IMR-90 (cell line): ENCODE measurements at regions not wholly inside any gene's neighbourhood (a gene's known extent, or its start where the extent isn't known, plus 50 kb on each side); places are given as distances from the start of the nearest gene placed in this dataset.

Source experiments
- ATAC-seq: fragments of 200-7000 bp; cut with Tn5 transposase; 2 replicates; pipeline ENCODE4 v1.9.1; 2020; ENCODE audit warnings: low read depth, mild to moderate bottlenecking, moderate library complexity
- BruUV-seq: library from RNA; stranded (reverse); fragments of 400-500 nt; replicated peaks from 2 replicates; lab custom pipeline; 2021; lab: Mats Ljungman, UMichigan
- CTCF ChIA-PET: fragments of 300-600 bp; formaldehyde crosslinking; extraction: SDS; loops from one replicate; lab custom pipeline; 2021; ENCODE audit warnings: antibody characterized with exemption; lab: Yijun Ruan, JAX
- POLR2A ChIA-PET: fragments of 300-600 bp; sonication (Branson Sonifier 250); formaldehyde crosslinking; loops from one replicate; lab custom pipeline; 2022; ENCODE audit warnings: antibody characterized with exemption; ENCODE audit not compliant: unreplicated experiment; lab: Charles Lee
- DNase-seq: peaks from one replicate; pipeline ENCODE4 v3.0.0; 2013
- H2AFZ ChIP-seq: replicated peaks from 2 replicates; pipeline ENCODE3; 2013; ENCODE audit warnings: low read length, mild to moderate bottlenecking; ENCODE audit not compliant: poor library complexity
- H2AK5ac ChIP-seq: 2 replicates; pipeline ENCODE4 v1.6.1; 2013; ENCODE audit warnings: low read depth, low read length, inconsistent platforms
- H2AK9ac ChIP-seq: replicated peaks from 2 replicates; pipeline ENCODE3; 2013; ENCODE audit warnings: mild to moderate bottlenecking, low read depth, low read length, moderate library complexity; ENCODE audit not compliant: poor library complexity
- H2BK120ac ChIP-seq: 2 replicates; pipeline ENCODE4 v1.6.1; 2013; ENCODE audit warnings: low read depth, low read length, inconsistent platforms
- H2BK15ac ChIP-seq: 3 replicates; pipeline ENCODE4 v1.6.1; 2013; ENCODE audit warnings: low read depth, low read length, inconsistent platforms
- H2BK20ac ChIP-seq: 2 replicates; pipeline ENCODE4 v1.6.1; 2013; ENCODE audit warnings: low read depth, mild to moderate bottlenecking, inconsistent platforms, low read length, moderate library complexity
- H2BK5ac ChIP-seq: 2 replicates; pipeline ENCODE4 v1.6.1; 2013; ENCODE audit warnings: mild to moderate bottlenecking, low read depth, low read length, inconsistent platforms; ENCODE audit not compliant: poor library complexity, severe bottlenecking
- H3K14ac ChIP-seq: replicated peaks from 2 replicates; pipeline ENCODE4 v1.6.1; 2013; ENCODE audit warnings: low read depth, low read length, inconsistent platforms
- H3K18ac ChIP-seq: 2 replicates; pipeline ENCODE4 v1.6.1; 2013; ENCODE audit warnings: low read depth, low read length, control low read depth
- H3K23ac ChIP-seq: 2 replicates; pipeline ENCODE4 v1.6.1; 2013; ENCODE audit warnings: low read depth, low read length, inconsistent platforms
- H3K27ac ChIP-seq: 2 replicates; pipeline ENCODE4 v1.5.1; 2013; ENCODE audit warnings: mild to moderate bottlenecking, control low read depth, low read length; ENCODE audit not compliant: insufficient read depth
- H3K27me3 ChIP-seq: 2 replicates; pipeline ENCODE4 v1.6.1; 2013; ENCODE audit warnings: low read length; ENCODE audit not compliant: control insufficient read depth, insufficient read depth
- H3K36me3 ChIP-seq: 2 replicates; pipeline ENCODE4 v1.6.1; 2013; ENCODE audit warnings: low read length, mixed read lengths; ENCODE audit not compliant: control insufficient read depth, insufficient read depth
- H3K4ac ChIP-seq: 2 replicates; pipeline ENCODE4 v1.6.1; 2013; ENCODE audit warnings: low read depth, low read length, inconsistent platforms
- H3K4me1 ChIP-seq: 2 replicates; pipeline ENCODE4 v1.6.1; 2013; ENCODE audit warnings: low read length, mixed read lengths; ENCODE audit not compliant: control insufficient read depth, insufficient read depth
- H3K4me2 ChIP-seq: 2 replicates; pipeline ENCODE4 v1.6.1; 2013; ENCODE audit warnings: low read depth, mild to moderate bottlenecking, control low read depth, low read length, moderate library complexity
- H3K4me3 ChIP-seq: 2 replicates; pipeline ENCODE4 v1.5.1; 2013; ENCODE audit warnings: low read depth, mild to moderate bottlenecking, control low read depth, low read length, moderate library complexity; ENCODE audit not compliant: insufficient read depth
- H3K56ac ChIP-seq: 2 replicates; pipeline ENCODE4 v1.6.1; 2013; ENCODE audit warnings: low read length, inconsistent platforms; ENCODE audit not compliant: insufficient read depth; ENCODE audit errors: extremely low read depth
- H3K79me1 ChIP-seq, 2 experiments: 2 replicates each; pipeline ENCODE4 v1.6.1; 2013; ENCODE audit warnings: low read length in 2 of 2, inconsistent platforms in 1 of 2, low read depth in 1 of 2
- H3K9ac ChIP-seq: 2 replicates; pipeline ENCODE4 v1.6.1; 2013; ENCODE audit warnings: low read depth, low read length, control low read depth
- H3K9me1 ChIP-seq: 2 replicates; pipeline ENCODE4 v1.6.1; 2013; ENCODE audit warnings: low read length, inconsistent platforms; ENCODE audit not compliant: insufficient read depth
- H3K9me3 ChIP-seq: 2 replicates; pipeline ENCODE4 v1.6.1; 2013; ENCODE audit warnings: low read length; ENCODE audit not compliant: control insufficient read depth, insufficient read depth
- H4K20me1 ChIP-seq: 2 replicates; pipeline ENCODE4 v1.6.1; 2013; ENCODE audit warnings: low read length, inconsistent platforms; ENCODE audit not compliant: insufficient read depth
- H4K5ac ChIP-seq: 2 replicates; pipeline ENCODE4 v1.6.1; 2013; ENCODE audit warnings: mild to moderate bottlenecking, low read depth, low read length, control low read depth
- H4K8ac ChIP-seq, 2 experiments: 2 replicates each; pipeline ENCODE4 v1.6.1; 2013; ENCODE audit warnings: low read depth in 2 of 2, low read length in 2 of 2, control low read depth in 1 of 2, inconsistent platforms in 1 of 2
- H4K91ac ChIP-seq: 2 replicates; pipeline ENCODE4 v1.6.1; 2013; ENCODE audit warnings: low read depth, low read length, inconsistent platforms; ENCODE audit not compliant: insufficient read depth
- SMC3 ChIP-seq: fragments of 150-350 bp; IDR thresholded peaks from 2 replicates; pipeline ENCODE4 v1.6.1; 2016; ENCODE audit warnings: low read depth, mild to moderate bottlenecking, antibody characterized with exemption, low read length, moderate library complexity
- dilution Hi-C: fragments of 300-500 bp; cut with HindIII; formaldehyde crosslinking; loops from one replicate; pipeline ENCODE4 v1.14.3; 2018; ENCODE audit warnings: low sequenced_read_pairs; ENCODE audit not compliant: unreplicated experiment
- in situ Hi-C: fragments of 300-500 bp; cut with MboI; formaldehyde crosslinking; loops from 3 replicates; pipeline ENCODE4 v1.14.3; 2019; ENCODE audit warnings: low sequenced_read_pairs, inconsistent platforms, mixed read lengths
- intact Hi-C: fragments of 100-400 bp; cut with micrococcal nuclease; formaldehyde crosslinking; loops from 2 replicates; pipeline ENCODE4 v1.10.0; 2022

DNA sequence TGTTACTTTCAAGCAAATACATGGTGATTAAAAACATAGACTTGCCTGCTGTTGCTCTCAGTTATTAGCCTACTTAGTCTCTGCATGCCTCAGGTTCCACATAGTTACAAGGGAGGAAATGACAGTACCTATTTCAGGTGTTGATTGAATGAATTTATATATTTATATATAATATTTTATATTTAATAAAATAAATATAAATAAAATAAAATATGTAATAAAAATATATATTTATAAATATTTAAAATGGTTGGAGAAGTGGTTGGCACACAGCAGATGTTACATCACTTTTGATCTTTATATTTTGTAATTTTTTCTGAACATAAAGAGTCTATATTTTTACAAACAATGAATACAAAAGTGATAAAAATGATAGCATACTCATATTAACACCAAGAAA is 716.0 kb upstream of the EYS start:
- POLR2A ChIA-PET = no interaction called here
- no peak overlapping the region for H4K8ac ChIP-seq
- H3K4me1 ChIP-seq = no peaks in the 10 kb centered on the region
- H3K14ac ChIP-seq = no peak overlapping the region
- H3K56ac ChIP-seq = no peak overlapping the region
- no peaks in the 10 kb centered on the region for H3K27me3 ChIP-seq
- ATAC-seq (no peak), DNase-seq (no peak)
- H2BK15ac ChIP-seq = no peak overlapping the region
- no peak overlapping the region for H2BK5ac ChIP-seq
- no peak overlapping the region for H3K23ac ChIP-seq
- H2BK120ac ChIP-seq = no peak overlapping the region
- H2AFZ ChIP-seq = no peak overlapping the region
- H2BK20ac ChIP-seq = no peak overlapping the region
- intact Hi-C loops (no loop called here), dilution Hi-C loops (no loop called here), in situ Hi-C loops (no loop called here)
- no TSS peak for BruUV-seq
- no peak overlapping the region for H3K27ac ChIP-seq
- 0 out of 2 replicates have a peak, but pooled peaks cover 2% of the 10 kb centered on the region for H3K9me3 ChIP-seq
- no peak overlapping the region for H3K18ac ChIP-seq
- H3K79me1 ChIP-seq = no peaks in the 10 kb centered on the region
- no peaks in the 10 kb centered on the region for H3K9me1 ChIP-seq
- no peak overlapping the region for H2AK5ac ChIP-seq
- no peak overlapping the region for H3K9ac ChIP-seq
- H3K4ac ChIP-seq = no peak overlapping the region
- no peaks in the 10 kb centered on the region for H4K20me1 ChIP-seq
- CTCF ChIA-PET = no interaction called here
- H4K91ac ChIP-seq = no peak overlapping the region
- H3K4me2 ChIP-seq = no peak overlapping the region
- no peak for TF ChIP-seq SMC3
- H4K5ac ChIP-seq = no peak overlapping the region
- H3K36me3 ChIP-seq = no peaks in the 10 kb centered on the region
- no peak overlapping the region for H2AK9ac ChIP-seq
- no peak overlapping the region for H3K4me3 ChIP-seq
